Stimulated activated effector memory CD8-positive, alpha-beta T cell treated with anti-CD3 and anti-CD28 coated beads, Interleukin-12 subunit alpha, Interleukin-12 subunit beta, amount 100 ng/mL, for 72 hours (primary cell): ENCODE measurements at regions not wholly inside any gene's neighbourhood (a gene's known extent, or its start where the extent isn't known, plus 50 kb on each side); places are given as distances from the start of the nearest gene placed in this dataset.
A peak's percentile ranks its signal among the peaks of the same experiment; 100 is the strongest.

Experiments
- ATAC-seq: fragments of 150-1000 bp; cut with Tn5 transposase; 2 replicates; pipeline ENCODE4 v1.10.0; 2021
- DNase-seq, 2 donors: peaks; one replicate each; pipeline ENCODE4 v3.0.0; 2021 to 2022; ENCODE audit warnings: low spot score in 2 of 2
- H3K27ac Mint-ChIP-seq: one replicate; pipeline ENCODE4 v1.8.0; 2022; ENCODE audit warnings: mild to moderate bottlenecking, mixed read lengths
- H3K36me3 Mint-ChIP-seq: one replicate; pipeline ENCODE4 v1.8.0; 2022; ENCODE audit warnings: mild to moderate bottlenecking, mixed read lengths
- H3K4me1 Mint-ChIP-seq: one replicate; pipeline ENCODE4 v1.8.0; 2022; ENCODE audit warnings: mixed read lengths
- H3K4me3 Mint-ChIP-seq: one replicate; pipeline ENCODE4 v1.8.0; 2022; ENCODE audit warnings: mild to moderate bottlenecking, mixed read lengths
- H3K9me3 Mint-ChIP-seq: one replicate; pipeline ENCODE4 v1.8.0; 2022; ENCODE audit warnings: mixed read lengths

GRCh38 chr3:13222891-13223573, 149.8 kb upstream of the IQSEC1 start:
- peaks cover 8% of the 10 kb centered on the region for H3K4me1 Mint-ChIP-seq
- no peak overlapping the region for H3K4me3 Mint-ChIP-seq
- H3K27ac Mint-ChIP-seq = no peak overlapping the region
- H3K9me3 Mint-ChIP-seq = no peaks in the 10 kb centered on the region
- ATAC-seq = no peak
- H3K36me3 Mint-ChIP-seq = no peaks in the 10 kb centered on the region
- no peak for DNase-seq

- Mint-ChIP-seq H3K27ac (no peak overlapping the region), H3K36me3 (no peaks in the 10 kb centered on the region), H3K9me3 (no peaks in the 10 kb centered on the region), H3K4me1 (peaks cover 8% of the 10 kb centered on the region), H3K4me3 (no peak overlapping the region)
- no peak for DNase-seq
- ATAC-seq = no peak
Measured at GRCh38 chr3:13222131-13222530, 148.9 kb upstream of the IQSEC1 start.

DNA sequence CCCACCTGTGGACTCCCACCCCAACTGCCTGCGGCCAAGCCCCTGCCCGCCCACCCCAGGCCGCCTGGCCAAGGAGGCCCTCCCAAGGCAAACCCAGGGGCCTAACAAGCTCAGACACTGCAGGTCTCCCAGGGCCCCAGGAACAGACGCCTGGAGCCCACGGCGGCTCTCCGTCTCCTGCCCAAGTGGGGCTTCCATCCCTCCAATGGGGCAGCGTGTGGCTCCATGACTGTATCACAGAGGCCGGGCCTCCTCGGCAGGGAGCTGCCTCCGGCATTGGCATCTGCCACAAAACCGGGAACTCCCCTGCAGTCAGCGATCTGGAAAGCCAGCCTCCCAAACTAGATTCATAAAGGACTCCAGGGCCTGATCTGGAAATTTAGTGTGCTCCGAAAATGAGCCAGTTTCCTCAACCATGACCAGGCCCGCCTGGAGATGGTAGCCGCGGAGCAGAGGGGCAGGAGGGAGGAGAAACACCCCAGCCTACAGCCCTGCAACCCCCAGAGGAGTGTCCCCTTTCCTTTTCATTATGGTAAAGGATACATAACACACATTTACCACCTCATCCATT, 148.3 kb upstream of the IQSEC1 start:
- no peak for ATAC-seq

DNA sequence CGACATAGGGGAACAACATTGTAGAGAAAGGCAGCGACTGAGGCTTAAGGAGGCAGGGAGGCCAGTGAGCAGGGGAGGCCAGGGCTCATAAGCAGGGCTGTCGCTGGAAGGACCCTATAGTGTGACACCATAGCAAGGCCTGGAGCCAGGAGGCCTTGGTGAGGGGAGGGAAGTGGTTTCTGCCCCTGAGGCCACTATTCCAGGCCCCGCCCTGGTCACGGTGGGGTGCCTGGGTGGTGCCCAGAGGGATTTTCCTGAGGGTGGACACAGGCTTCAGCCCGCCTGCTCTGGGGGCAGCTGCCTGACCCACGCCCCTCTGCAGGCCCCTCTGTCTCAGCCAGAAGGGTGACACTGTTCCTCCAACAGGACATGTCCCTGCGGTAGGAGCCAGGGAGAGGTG, 147.8 kb upstream of the IQSEC1 start:
- Mint-ChIP-seq H3K4me3 (no peak overlapping the region), H3K9me3 (no peaks in the 10 kb centered on the region), H3K4me1 (peaks cover 8% of the 10 kb centered on the region), H3K36me3 (no peaks in the 10 kb centered on the region), H3K27ac (no peak overlapping the region)
- ATAC-seq (no peak), DNase-seq (no peak)

More for the DNA sequence above, 148.3 kb upstream of the IQSEC1 start:
- no peak overlapping the region for H3K4me3 Mint-ChIP-seq
- peaks cover 8% of the 10 kb centered on the region for H3K4me1 Mint-ChIP-seq
- no peaks in the 10 kb centered on the region for H3K9me3 Mint-ChIP-seq
- H3K27ac Mint-ChIP-seq = no peak overlapping the region
- no peak for DNase-seq
- H3K36me3 Mint-ChIP-seq = no peaks in the 10 kb centered on the region

GRCh38 chr3:13219902-13220296, 146.7 kb upstream of the IQSEC1 start:
- H3K36me3 Mint-ChIP-seq = no peaks in the 10 kb centered on the region
- no peak overlapping the region for H3K27ac Mint-ChIP-seq
- peaks cover 8% of the 10 kb centered on the region for H3K4me1 Mint-ChIP-seq
- no peaks in the 10 kb centered on the region for H3K9me3 Mint-ChIP-seq
- H3K4me3 Mint-ChIP-seq = no peak overlapping the region
- DNase-seq = no peak
- no peak for ATAC-seq

DNA sequence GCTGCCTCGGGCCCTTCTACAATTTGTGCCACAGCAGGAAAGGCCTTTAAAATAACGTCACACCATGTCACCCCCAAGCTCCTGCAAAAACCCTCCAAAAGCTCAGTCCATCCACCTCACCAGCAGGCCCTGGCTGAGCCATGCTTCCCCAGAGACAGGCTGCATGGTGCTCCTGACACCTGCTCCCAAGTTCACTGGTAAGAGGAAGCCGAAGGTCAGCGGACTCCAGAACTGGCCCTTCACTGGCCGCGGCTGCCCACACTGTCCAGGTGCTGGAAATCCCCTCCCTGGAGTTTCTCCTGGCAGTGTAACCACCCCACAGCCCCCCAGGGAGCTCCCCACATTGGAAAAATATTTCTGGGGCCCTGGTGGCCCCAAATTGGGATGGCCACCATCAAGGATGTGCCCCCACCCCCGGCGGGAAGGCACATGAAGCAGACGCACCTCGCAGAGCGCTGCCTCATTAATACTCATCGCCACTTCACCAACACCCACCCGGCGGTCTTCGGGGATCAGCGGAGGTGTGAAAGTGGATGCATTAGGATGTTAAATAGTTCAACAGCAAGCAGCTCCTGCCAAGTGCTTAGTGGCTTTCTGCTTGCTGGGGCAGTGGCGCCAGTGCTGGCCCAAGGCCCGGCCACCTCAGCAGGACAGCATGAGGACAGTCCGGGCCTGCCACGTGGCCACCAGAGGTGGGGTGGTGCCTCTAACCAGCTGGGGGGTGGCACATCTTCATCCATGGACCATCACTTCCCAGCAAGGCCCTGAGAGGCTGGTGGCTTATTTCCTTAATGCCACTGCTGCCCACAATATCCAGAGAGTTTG, 146.1 kb upstream of the IQSEC1 start:
- Mint-ChIP-seq H3K27ac (no peak overlapping the region), H3K36me3 (no peaks in the 10 kb centered on the region), H3K4me3 (no peak overlapping the region), H3K9me3 (no peaks in the 10 kb centered on the region), H3K4me1 (peaks cover 8% of the 10 kb centered on the region)
- ATAC-seq (no peak), DNase-seq (no peak)

DNA sequence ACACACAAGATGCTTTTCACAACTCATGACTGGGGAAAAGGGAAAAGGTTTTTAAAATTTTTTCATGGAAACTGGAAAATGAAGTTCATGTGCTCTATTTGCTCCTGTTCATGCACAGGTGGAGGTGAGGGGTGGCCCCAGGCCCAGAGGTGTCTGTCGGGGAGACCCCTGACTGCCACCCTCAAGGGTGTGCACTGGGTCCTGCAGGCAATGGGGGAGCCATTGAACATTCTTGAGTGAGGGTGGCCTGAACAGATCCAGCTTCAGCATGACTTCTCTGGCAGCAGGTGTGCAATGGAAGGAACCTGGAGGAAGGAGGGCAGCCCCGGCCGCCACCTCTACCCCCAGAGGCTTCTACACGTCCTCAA, 145.3 kb upstream of the IQSEC1 start:
- Mint-ChIP-seq H3K4me1 (peaks cover 3% of the 10 kb centered on the region), H3K27ac (no peak overlapping the region), H3K4me3 (no peak overlapping the region), H3K36me3 (no peaks in the 10 kb centered on the region), H3K9me3 (no peaks in the 10 kb centered on the region)
- DNase-seq (no peak), ATAC-seq (peak; percentile 3)

- ATAC-seq (peak; percentile 74), DNase-seq (no peak)
- Mint-ChIP-seq H3K4me1 (no peaks in the 10 kb centered on the region), H3K4me3 (no peak overlapping the region), H3K9me3 (no peaks in the 10 kb centered on the region), H3K36me3 (no peaks in the 10 kb centered on the region), H3K27ac (no peak overlapping the region)
Measured at GRCh38 chr3:13217736-13218540, 144.7 kb upstream of the IQSEC1 start.

DNA sequence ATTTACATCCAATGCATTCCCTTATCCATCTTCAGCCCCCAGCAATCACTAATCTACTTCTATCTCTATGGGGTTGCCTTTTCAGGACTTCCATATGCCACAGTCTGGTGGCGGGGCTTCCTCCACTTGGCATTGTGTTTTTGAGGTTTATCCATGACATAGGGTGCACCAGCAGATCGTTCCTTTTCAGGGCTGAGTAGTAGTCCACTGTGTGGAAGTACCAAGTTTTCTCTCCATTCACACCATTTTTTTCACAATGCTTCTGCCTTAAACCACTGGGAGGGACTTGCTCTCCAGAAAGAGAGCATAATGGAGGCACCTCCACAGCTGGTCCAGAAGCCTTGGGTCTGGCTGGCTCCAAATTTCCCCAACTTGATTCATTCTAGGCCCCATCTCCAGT, 144.0 kb upstream of the IQSEC1 start:
- Mint-ChIP-seq H3K36me3 (no peaks in the 10 kb centered on the region), H3K4me3 (no peak overlapping the region), H3K4me1 (no peaks in the 10 kb centered on the region), H3K27ac (no peak overlapping the region), H3K9me3 (no peaks in the 10 kb centered on the region)
- DNase-seq (no peak), ATAC-seq (no peak)

GRCh38 chr3:13215940-13216546, 142.8 kb upstream of the IQSEC1 start:
- H3K27ac Mint-ChIP-seq = no peak overlapping the region
- H3K36me3 Mint-ChIP-seq = no peaks in the 10 kb centered on the region
- no peak overlapping the region for H3K4me3 Mint-ChIP-seq
- H3K4me1 Mint-ChIP-seq = no peaks in the 10 kb centered on the region
- H3K9me3 Mint-ChIP-seq = no peaks in the 10 kb centered on the region
- DNase-seq (no peak), ATAC-seq (no peak)

GRCh38 chr3:13214847-13215472, 141.7 kb upstream of the IQSEC1 start:
- H3K4me3 Mint-ChIP-seq = no peak overlapping the region
- H3K4me1 Mint-ChIP-seq = no peaks in the 10 kb centered on the region
- no peak overlapping the region for H3K27ac Mint-ChIP-seq
- no peaks in the 10 kb centered on the region for H3K9me3 Mint-ChIP-seq
- no peaks in the 10 kb centered on the region for H3K36me3 Mint-ChIP-seq
- ATAC-seq (no peak), DNase-seq (no peak)

DNA sequence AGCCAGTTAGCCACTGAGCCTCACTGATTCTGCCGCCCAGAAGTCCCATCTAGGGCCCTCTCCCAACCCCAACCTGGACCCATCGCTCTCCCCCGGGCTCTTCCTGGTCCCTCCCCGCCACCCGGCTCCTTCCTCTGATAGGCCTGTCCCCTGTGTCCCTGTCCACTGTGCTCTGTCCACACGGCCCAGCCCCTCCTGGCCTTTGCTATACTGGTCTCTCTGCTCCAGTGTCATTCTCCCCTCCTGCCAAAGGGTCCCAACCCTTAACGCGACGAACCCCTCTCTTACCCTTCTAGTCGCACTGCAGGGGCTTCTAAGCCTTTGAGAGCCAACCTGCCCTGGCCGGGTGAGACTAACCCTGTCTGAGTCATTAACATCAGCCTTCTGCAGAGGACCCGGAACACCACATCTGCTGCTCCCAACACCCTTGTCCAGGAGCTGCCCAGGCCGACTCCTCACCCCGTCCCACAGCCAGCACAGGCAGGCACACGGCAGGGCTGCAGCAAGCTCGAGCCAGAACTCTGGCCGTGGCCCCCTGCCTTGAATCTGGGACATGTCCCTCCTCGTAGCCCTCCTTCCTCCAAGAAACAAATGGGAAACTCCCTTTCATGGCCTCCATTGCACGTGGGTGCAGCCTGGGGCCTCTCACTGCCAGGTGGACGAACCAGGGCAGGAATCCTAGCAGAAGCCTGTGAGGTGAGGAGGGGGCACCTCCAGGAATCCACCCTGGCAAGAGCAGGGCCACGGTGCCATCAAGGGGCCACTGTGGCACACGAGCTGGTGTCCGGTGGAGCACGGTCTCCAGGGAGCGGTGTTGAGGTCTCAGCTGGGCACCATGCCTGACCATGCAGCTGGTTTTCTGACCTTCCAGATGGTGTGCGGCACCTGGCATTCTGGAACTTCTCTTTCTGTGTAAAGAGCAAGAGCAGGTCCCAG, 140.9 kb upstream of the IQSEC1 start:
- no peak for ATAC-seq
- H3K4me3 Mint-ChIP-seq = no peak overlapping the region
- no peaks in the 10 kb centered on the region for H3K9me3 Mint-ChIP-seq
- H3K27ac Mint-ChIP-seq = no peak overlapping the region
- H3K36me3 Mint-ChIP-seq = no peaks in the 10 kb centered on the region
- H3K4me1 Mint-ChIP-seq = peaks cover 4% of the 10 kb centered on the region
- no peak for DNase-seq

GRCh38 chr3:13213490-13213889, 140.3 kb upstream of the IQSEC1 start:
- no peak for ATAC-seq
- no peak for DNase-seq
- Mint-ChIP-seq H3K9me3 (no peaks in the 10 kb centered on the region), H3K4me3 (no peak overlapping the region), H3K27ac (no peak overlapping the region), H3K36me3 (no peaks in the 10 kb centered on the region), H3K4me1 (peaks cover 4% of the 10 kb centered on the region)
